ENCODE measurements at regions not wholly inside any gene's neighbourhood (a gene's known extent, or its start where the extent isn't known, plus 50 kb on each side); places are given as distances from the start of the nearest gene placed in this dataset.

- TF ChIP-seq CTCF (IDR thresholded peaks at IDR 0.05; ENCODE audit: poor library complexity), result no peak
- TF ChIP-seq EZH2 (IDR thresholded peaks at IDR 0.05; ENCODE audit: borderline replicate concordance), result no peak
- no peak for TF ChIP-seq EZH2phosphoT487 (IDR thresholded peaks at IDR 0.05; ENCODE audit: low read depth, severe bottlenecking, unreplicated experiment)
Observed at GRCh38 chr7:136143271-136143670, 166.1 kb upstream of the MTPN start.
